ENCODE measurements at regions not wholly inside any gene's neighbourhood (a gene's known extent, or its start where the extent isn't known, plus 50 kb on each side); places are given as distances from the start of the nearest gene placed in this dataset.

- Histone ChIP-seq H4K20me1 (ENCODE audit: control insufficient read depth, insufficient read depth) (no peaks in the 10 kb centered on the region), H3K79me2 (ENCODE audit: control insufficient read depth, insufficient read depth, low read length) (no peaks in the 10 kb centered on the region), H3K27ac (ENCODE audit: control insufficient read depth, insufficient read depth) (no peak overlapping the region), H3K4me1 (ENCODE audit: control insufficient read depth, insufficient read depth, low read length) (peaks cover 8% of the 10 kb centered on the region; the same call in 1 of the 2 replicates), H3K36me3 (ENCODE audit: control insufficient read depth in 2 of 2, insufficient read depth in 2 of 2, low read length in 1 of 2) (no peaks in the 10 kb centered on the region), H3K4me3 (no peak overlapping the region), H2AFZ (ENCODE audit: control insufficient read depth, low read depth, low read length) (peak overlapping the region; percentile 75), H3K9ac (ENCODE audit: control insufficient read depth, insufficient read depth, low read length) (no peak overlapping the region; the same call in 1 of the 2 replicates), H3K27me3 (replicated peaks in 1 of 2; ENCODE audit: control insufficient read depth in 2 of 2, insufficient read depth in 2 of 2, low read length in 1 of 2) (no peaks in the 10 kb centered on the region), H3K4me2 (ENCODE audit: control insufficient read depth, insufficient read depth) (peak overlapping the region; percentile 23; the same call in 1 of the 2 replicates), H3K9me3 (replicated peaks; ENCODE audit: control insufficient read depth, insufficient read depth, low read length) (no peaks in the 10 kb centered on the region; the same call in 2 of the 3 replicates)
- peak; percentile 26; the same call in 2 of the 3 replicates for ATAC-seq
- ChIA-PET RAD21 (ENCODE audit: unreplicated experiment) (interaction anchor here (1.4 kb wide), 2 partner anchors 12 to 27 kb away, joined by 3 to 4 read pairs; no protein-coding TSS in a partner anchor), CTCF (interaction anchor here (3.4 kb wide), 1 partner anchor 12 kb away, joined by 13 read pairs; no protein-coding TSS in a partner anchor), SMC1A (ENCODE audit: uncharacterized antibody, unreplicated experiment) (interaction anchor here (1.0 to 5.1 kb wide), 9 partner anchors 8 to 275 kb away, joined by 3 to 41 read pairs (median 4); no protein-coding TSS in a partner anchor), POLR2A (interaction anchor here (1.9 to 2.2 kb wide), 2 partner anchors 10 to 11 kb away, joined by 5 to 10 read pairs; no protein-coding TSS in a partner anchor)
- DNase-seq (ENCODE audit: low read depth, low spot score): no peak
- no TSS peak for BruUV-seq (replicated peaks)
- peak; percentile 70 for FAIRE-seq
- WGBS (ENCODE audit: insufficient coverage, insufficient replicate concordance, low lambda C conversion rate, missing lambda C conversion rate): 10% methylated on average over 3 of the region's 3 CpGs
- intact Hi-C loops (cut with micrococcal nuclease; ENCODE audit: unreplicated experiment): no loop called here
- in situ Hi-C loops (cut with MboI): no loop called here
- 0 out of 2 replicates have a peak, but pooled peaks have one; percentile 28 for TF ChIP-seq NFIC (IDR thresholded peaks at IDR 0.05; ENCODE audit: low read depth, low read length)
- TF ChIP-seq IRF3 (IDR thresholded peaks at IDR 0.05): no peak
- TF ChIP-seq EED (IDR thresholded peaks at IDR 0.05; ENCODE audit: low read depth): 0 out of 2 replicates have a peak, but pooled peaks have one; percentile 31
- peak; percentile 65 for TF ChIP-seq RUNX3 (IDR thresholded peaks at IDR 0.05; ENCODE audit: low read length)
- TF ChIP-seq HDAC2 (IDR thresholded peaks at IDR 0.05): no peak
- no peak for TF ChIP-seq USF1 (IDR thresholded peaks at IDR 0.05; ENCODE audit: borderline replicate concordance, extremely low read length, insufficient read depth, low read depth, low read length)
- TF ChIP-seq ZBTB40 (IDR thresholded peaks at IDR 0.05; ENCODE audit: borderline replicate concordance): no peak
- TF ChIP-seq YY1 (IDR thresholded peaks at IDR 0.05; ENCODE audit: low read depth, low read length): peak; percentile 71
These were observed 523.0 kb downstream of the PTPRC start for GRCh38 chr1:199161766-199162303.
